SU-DHL-6 (cell line): ENCODE measurements at regions not wholly inside any gene's neighbourhood (a gene's known extent, or its start where the extent isn't known, plus 50 kb on each side); places are given as distances from the start of the nearest gene placed in this dataset.

ENCODE experiments used
- H2AFZ ChIP-seq: fragments of 200-600 bp; sonication (generic); 2 replicates; pipeline ENCODE4 v1.6.1; 2014; ENCODE audit warnings: low read depth, mild to moderate bottlenecking, moderate library complexity, mixed read lengths, antibody characterized with exemption, low read length; ENCODE audit not compliant: severe bottlenecking
- H3F3A ChIP-seq: fragments of 200-600 bp; shearing (Covaris generic); 2 replicates; pipeline ENCODE4 v1.6.0; 2016; ENCODE audit warnings: antibody characterized with exemption, mild to moderate bottlenecking; ENCODE audit not compliant: insufficient read depth
- H3K27ac ChIP-seq: fragments of 200-600 bp; sonication (generic); 2 replicates; pipeline ENCODE4 v1.5.1; 2016; ENCODE audit warnings: low read depth, mild to moderate bottlenecking, low read length, moderate library complexity, mixed read lengths
- H3K27me3 ChIP-seq: fragments of 200-600 bp; sonication (generic), shearing (Covaris generic); 2 replicates; pipeline ENCODE4 v1.6.0; 2014; ENCODE audit warnings: mild to moderate bottlenecking, low read length
- H3K36me3 ChIP-seq: fragments of 200-600 bp; sonication (generic); 2 replicates; pipeline ENCODE4 v1.6.1; 2014; ENCODE audit warnings: mild to moderate bottlenecking, low read length, mixed read lengths
- H3K4me2 ChIP-seq: fragments of 300-600, 200-600 bp; shearing (Covaris generic), sonication (generic); 2 replicates; pipeline ENCODE4 v1.6.0; 2014; ENCODE audit warnings: low read length, low read depth, mild to moderate bottlenecking; ENCODE audit not compliant: poor library complexity, severe bottlenecking
- H3K4me3 ChIP-seq: fragments of 200-600 bp; sonication (generic); 2 replicates; pipeline ENCODE4 v1.5.1; 2014; ENCODE audit warnings: antibody characterized with exemption, low read length, mild to moderate bottlenecking, mixed read lengths; ENCODE audit not compliant: insufficient read depth, poor library complexity, severe bottlenecking
- H3K79me2 ChIP-seq: fragments of 200-600 bp; sonication (generic); 2 replicates; pipeline ENCODE4 v1.6.1; 2014; ENCODE audit warnings: mild to moderate bottlenecking, low read length, moderate library complexity; ENCODE audit not compliant: insufficient read depth
- H3K9ac ChIP-seq: fragments of 200-600 bp; sonication (generic); 2 replicates; pipeline ENCODE4 v1.7.0; 2014; ENCODE audit warnings: mild to moderate bottlenecking, low read length
- H3K9me2 ChIP-seq: fragments of 200-600 bp; sonication (generic); replicated peaks from 2 replicates; pipeline ENCODE4 v1.6.1; 2014; ENCODE audit warnings: low read length; ENCODE audit not compliant: insufficient read depth
- H3K9me3 ChIP-seq: fragments of 200-600 bp; sonication (generic); 2 replicates; pipeline ENCODE4 v1.6.1; 2014; ENCODE audit warnings: low read length, mixed read lengths; ENCODE audit not compliant: insufficient read depth
- H4K20me1 ChIP-seq: fragments of 200-600 bp; sonication (generic); 2 replicates; pipeline ENCODE4 v1.6.1; 2014; ENCODE audit warnings: low read depth, mild to moderate bottlenecking, antibody characterized with exemption, low read length, moderate library complexity, mixed read lengths
- CTCF ChIP-seq: fragments of 200-600 bp; sonication (generic); IDR thresholded peaks from one replicate; pipeline ENCODE4 v1.5.1; 2017; ENCODE audit warnings: antibody characterized with exemption, mild to moderate bottlenecking, low read length, moderate library complexity; ENCODE audit not compliant: insufficient read depth, poor library complexity, severe bottlenecking
- EZH2phosphoT487 ChIP-seq: fragments of 200-600 bp; sonication (generic), shearing (Covaris generic); conservative IDR thresholded peaks from 2 replicates; pipeline ENCODE4 v1.6.1; 2018; ENCODE audit warnings: mild to moderate bottlenecking, antibody characterized with exemption, low read length, moderate library complexity, mixed read lengths

GRCh38 chr1:25113086-25113485 lies 119.2 kb downstream of the SYF2 start:
- no peaks in the 10 kb centered on the region for H3K36me3 ChIP-seq
- H3K9me2 ChIP-seq: no peaks in the 10 kb centered on the region
- no peaks in the 10 kb centered on the region for H3K27me3 ChIP-seq
- H3K9ac ChIP-seq: no peak overlapping the region
- H3K4me3 ChIP-seq: no peak overlapping the region
- TF ChIP-seq CTCF (no peak), EZH2phosphoT487 (no peak)
- H3K79me2 ChIP-seq: no peaks in the 10 kb centered on the region
- no peak overlapping the region for H3K4me2 ChIP-seq
- no peaks in the 10 kb centered on the region for H4K20me1 ChIP-seq
- H3K9me3 ChIP-seq: 0 out of 2 replicates have a peak, but pooled peaks cover 11% of the 10 kb centered on the region
- H3K27ac ChIP-seq: no peak overlapping the region
- H2AFZ ChIP-seq: no peak overlapping the region
- H3F3A ChIP-seq: no peaks in the 10 kb centered on the region

- no peaks in the 10 kb centered on the region for H3K79me2 ChIP-seq
- H3F3A ChIP-seq: no peaks in the 10 kb centered on the region
- no peaks in the 10 kb centered on the region for H3K9me2 ChIP-seq
- H3K4me3 ChIP-seq: no peak overlapping the region
- no peak for TF ChIP-seq CTCF
- no peak for TF ChIP-seq EZH2phosphoT487
- no peak overlapping the region for H3K27ac ChIP-seq
- no peak overlapping the region for H3K9ac ChIP-seq
- no peaks in the 10 kb centered on the region for H4K20me1 ChIP-seq
- no peak overlapping the region for H2AFZ ChIP-seq
- H3K36me3 ChIP-seq: no peaks in the 10 kb centered on the region
- H3K27me3 ChIP-seq: no peaks in the 10 kb centered on the region
- no peak overlapping the region for H3K4me2 ChIP-seq
- H3K9me3 ChIP-seq: 0 out of 2 replicates have a peak, but pooled peaks cover 11% of the 10 kb centered on the region
Measured at GRCh38 chr1:25112400-25112799, 119.9 kb downstream of the SYF2 start.

GRCh38 chr1:25111706-25112105 lies 120.6 kb downstream of the SYF2 start:
- Histone ChIP-seq H3K36me3 (no peaks in the 10 kb centered on the region), H3K9me2 (no peaks in the 10 kb centered on the region), H2AFZ (no peak overlapping the region), H3K9ac (no peak overlapping the region), H3K4me3 (no peak overlapping the region), H3K79me2 (no peaks in the 10 kb centered on the region), H3K4me2 (no peak overlapping the region), H4K20me1 (no peaks in the 10 kb centered on the region), H3K9me3 (0 out of 2 replicates have a peak, but pooled peaks cover 11% of the 10 kb centered on the region), H3F3A (no peaks in the 10 kb centered on the region), H3K27ac (no peak overlapping the region), H3K27me3 (no peaks in the 10 kb centered on the region)
- no peak for TF ChIP-seq EZH2phosphoT487
- TF ChIP-seq CTCF: no peak
